ENCODE measurements at regions not wholly inside any gene's neighbourhood (a gene's known extent, or its start where the extent isn't known, plus 50 kb on each side); places are given as distances from the start of the nearest gene placed in this dataset.

GRCh38 chr11:70606951-70607330, 208.6 kb downstream of the CTTN start:
- TF ChIP-seq CTCF (conservative IDR thresholded peaks at IDR 0.05 in 1 of 2, IDR thresholded peaks at IDR 0.05 in 1 of 2; ENCODE audit: low read depth in 1 of 2, low read length in 2 of 2) (no peak), EZH2 (IDR thresholded peaks at IDR 0.05; ENCODE audit: low read length, missing control alignments) (no peak)
